GM10248 (cell line): ENCODE measurements at regions not wholly inside any gene's neighbourhood (a gene's known extent, or its start where the extent isn't known, plus 50 kb on each side); places are given as distances from the start of the nearest gene placed in this dataset.

ENCODE experiments used
- CTCF ChIA-PET: fragments of 300-600 bp; sonication (Branson Sonifier 250); formaldehyde crosslinking; extraction: SDS; loops from one replicate; lab custom pipeline; 2021; ENCODE audit warnings: antibody characterized with exemption; lab: Yijun Ruan, JAX
- POLR2A ChIA-PET: fragments of 350-650 bp; sonication (Branson Sonifier 250); formaldehyde crosslinking; extraction: SDS; loops from one replicate; lab custom pipeline; 2020; ENCODE audit warnings: antibody characterized with exemption; lab: Yijun Ruan, JAX
- DNase-seq: peaks from one replicate; pipeline ENCODE4 v3.0.0; 2012; ENCODE audit errors: extremely low spot score
- TF ChIP-seq, protein P1 (sequence below): IDR thresholded peaks from 2 replicates; pipeline ENCODE4 v1.5.1; 2012; ENCODE audit warnings: mild to moderate bottlenecking, low read depth; ENCODE audit errors: extremely low read depth, missing control alignments, control extremely low read depth

DNA sequence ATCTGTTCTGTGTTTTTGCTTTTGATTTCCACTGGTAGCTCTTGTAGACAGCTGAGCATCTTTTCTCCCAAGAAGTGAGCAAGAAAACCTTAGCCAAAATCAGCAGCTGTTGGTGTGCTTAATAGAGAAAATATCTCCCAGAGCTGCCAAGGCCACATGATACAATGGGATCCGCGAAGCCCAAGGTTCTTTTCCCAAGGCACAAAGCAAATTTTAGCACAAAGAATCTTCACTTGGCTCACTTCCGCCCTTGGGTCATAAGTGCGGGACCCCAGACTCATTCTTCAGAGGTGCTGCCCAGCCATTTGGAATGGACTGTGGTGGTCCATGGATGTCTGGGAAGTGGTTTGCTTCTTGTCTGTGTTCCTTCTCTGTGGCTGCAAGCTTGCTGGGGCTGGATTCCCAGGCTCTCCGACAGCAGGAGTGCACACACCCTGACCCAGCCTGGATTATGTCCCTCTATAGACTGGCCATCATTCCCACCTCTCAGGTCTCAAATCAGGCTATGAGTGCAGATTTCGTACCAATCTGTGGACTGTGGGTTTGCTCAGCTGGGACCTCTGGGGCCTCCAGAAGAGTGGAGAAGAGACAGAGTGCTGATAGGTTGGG is 93.0 kb upstream of the TMEM72 start:
- TF ChIP-seq, protein P1, sequence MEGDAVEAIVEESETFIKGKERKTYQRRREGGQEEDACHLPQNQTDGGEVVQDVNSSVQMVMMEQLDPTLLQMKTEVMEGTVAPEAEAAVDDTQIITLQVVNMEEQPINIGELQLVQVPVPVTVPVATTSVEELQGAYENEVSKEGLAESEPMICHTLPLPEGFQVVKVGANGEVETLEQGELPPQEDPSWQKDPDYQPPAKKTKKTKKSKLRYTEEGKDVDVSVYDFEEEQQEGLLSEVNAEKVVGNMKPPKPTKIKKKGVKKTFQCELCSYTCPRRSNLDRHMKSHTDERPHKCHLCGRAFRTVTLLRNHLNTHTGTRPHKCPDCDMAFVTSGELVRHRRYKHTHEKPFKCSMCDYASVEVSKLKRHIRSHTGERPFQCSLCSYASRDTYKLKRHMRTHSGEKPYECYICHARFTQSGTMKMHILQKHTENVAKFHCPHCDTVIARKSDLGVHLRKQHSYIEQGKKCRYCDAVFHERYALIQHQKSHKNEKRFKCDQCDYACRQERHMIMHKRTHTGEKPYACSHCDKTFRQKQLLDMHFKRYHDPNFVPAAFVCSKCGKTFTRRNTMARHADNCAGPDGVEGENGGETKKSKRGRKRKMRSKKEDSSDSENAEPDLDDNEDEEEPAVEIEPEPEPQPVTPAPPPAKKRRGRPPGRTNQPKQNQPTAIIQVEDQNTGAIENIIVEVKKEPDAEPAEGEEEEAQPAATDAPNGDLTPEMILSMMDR: no peak
- ChIA-PET CTCF (no interaction called here), POLR2A (no interaction called here)
- DNase-seq: no peak

DNA sequence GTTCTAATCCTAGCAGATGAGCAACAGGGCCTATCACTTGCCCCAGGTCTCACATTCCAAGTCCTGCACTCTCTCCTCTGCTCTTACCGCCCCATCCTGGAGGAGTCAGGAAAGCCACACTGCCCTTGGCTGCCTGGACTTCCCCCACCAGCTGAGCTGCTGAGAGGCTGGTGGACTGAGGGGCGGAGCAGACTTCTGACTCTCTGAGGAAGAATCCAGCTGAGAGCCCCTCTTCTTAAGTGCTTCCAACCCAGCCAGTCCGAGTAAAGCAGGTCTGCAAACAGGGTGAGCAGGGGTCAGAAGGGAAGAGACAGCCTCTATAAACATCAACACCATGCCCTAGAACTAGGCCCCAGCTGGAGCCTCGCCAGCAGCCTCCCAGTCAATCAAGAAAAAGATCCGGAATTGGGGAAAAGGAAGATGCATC is 92.4 kb upstream of the TMEM72 start:
- DNase-seq: no peak
- ChIA-PET CTCF (no interaction called here), POLR2A (no interaction called here)
- TF ChIP-seq, protein P1: no peak

DNA sequence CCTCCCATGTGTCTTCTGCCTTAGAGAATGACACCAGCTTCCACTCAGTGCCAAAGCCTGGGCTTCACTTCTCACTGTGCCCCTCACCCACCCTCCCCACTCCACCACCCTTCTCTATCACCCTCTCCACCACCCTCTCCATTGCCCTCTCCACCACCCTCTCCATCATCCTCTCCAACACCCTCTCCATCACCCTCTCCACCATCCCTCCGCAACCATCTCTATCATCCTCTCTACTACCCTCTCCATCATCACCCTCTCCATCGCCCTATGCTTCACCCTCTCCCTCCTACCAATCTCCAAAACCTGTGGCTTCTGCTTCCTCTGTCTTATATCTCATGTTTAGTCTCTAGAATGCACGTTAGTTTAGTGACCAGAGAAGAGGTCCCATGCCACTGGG is 91.0 kb upstream of the TMEM72 start:
- no peak for DNase-seq
- POLR2A ChIA-PET: no interaction called here
- TF ChIP-seq, protein P1: no peak
- CTCF ChIA-PET: no interaction called here

DNA sequence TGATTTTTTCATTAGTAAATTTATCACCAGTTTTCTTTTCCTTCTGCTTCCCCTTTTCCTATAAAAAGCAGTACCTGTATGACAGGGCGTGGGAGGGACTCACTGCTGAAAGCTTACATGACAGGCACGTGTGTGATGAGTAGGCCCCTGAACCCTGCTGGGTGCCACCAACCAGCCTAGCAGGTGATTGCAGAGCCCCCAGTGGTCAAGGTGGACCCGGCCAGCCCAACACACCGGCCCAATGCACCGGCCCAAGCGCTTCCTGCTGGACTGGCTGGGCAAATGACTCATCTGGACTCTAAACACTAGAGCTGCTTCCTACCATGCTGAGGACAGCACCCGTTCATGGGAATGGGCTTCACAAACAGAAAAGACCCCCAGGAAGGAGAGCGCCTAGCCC is 89.8 kb upstream of the TMEM72 start:
- DNase-seq: no peak
- POLR2A ChIA-PET: no interaction called here
- CTCF ChIA-PET: no interaction called here
- TF ChIP-seq, protein P1: no peak

DNA sequence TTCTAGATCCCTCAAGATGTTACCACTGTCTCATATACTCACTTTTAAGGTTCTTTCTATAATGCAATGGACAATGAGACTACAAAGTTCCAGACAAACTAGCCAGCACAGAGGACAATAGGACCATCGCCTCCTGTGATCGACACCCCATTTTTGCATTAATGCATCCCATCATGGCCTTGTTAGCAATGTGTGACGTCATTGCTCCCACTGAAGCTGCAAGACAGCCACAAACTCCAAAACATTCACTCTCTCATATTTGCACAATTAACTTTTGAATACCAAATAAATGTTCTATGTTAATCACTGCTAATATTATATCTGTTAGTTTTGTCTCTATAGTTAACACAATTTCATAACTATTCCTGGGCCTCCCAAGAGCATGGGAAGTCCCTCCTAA is 88.8 kb upstream of the TMEM72 start:
- POLR2A ChIA-PET: no interaction called here
- no peak for DNase-seq
- TF ChIP-seq, protein P1: no peak
- CTCF ChIA-PET: no interaction called here

DNA sequence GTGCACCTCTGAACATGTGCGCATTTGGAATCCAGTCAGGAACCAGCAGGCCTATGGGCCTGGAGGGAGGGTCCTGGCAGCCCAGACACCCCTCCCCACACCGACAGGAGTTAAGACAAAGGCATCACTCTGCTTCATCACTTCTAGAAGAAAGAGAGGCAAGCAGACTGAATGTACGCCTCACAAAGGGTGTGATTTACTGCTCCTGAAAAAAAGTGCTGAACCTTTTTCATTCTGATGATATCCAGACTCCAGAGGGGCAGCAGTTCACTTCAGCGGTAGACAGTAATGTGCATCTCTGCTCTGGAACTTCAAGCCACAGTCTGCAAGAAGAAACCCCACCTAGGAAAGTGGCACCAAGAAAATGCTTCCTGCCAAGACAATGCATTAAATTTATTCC is 88.2 kb upstream of the TMEM72 start:
- ChIA-PET CTCF (no interaction called here), POLR2A (no interaction called here)
- DNase-seq: no peak
- TF ChIP-seq, protein P1: no peak
